Neural cell (in vitro differentiated cells): ENCODE measurements at regions not wholly inside any gene's neighbourhood (a gene's known extent, or its start where the extent isn't known, plus 50 kb on each side); places are given as distances from the start of the nearest gene placed in this dataset.

ENCODE experiments used
- H2AFZ ChIP-seq: fragments of 200-600, 300-800 bp; sonication (generic), shearing (Covaris generic); 2 replicates; pipeline ENCODE4 v1.6.0; 2014; ENCODE audit warnings: low read depth, mild to moderate bottlenecking, antibody characterized with exemption, low read length, moderate library complexity
- H3F3A ChIP-seq: fragments of 200-600 bp; shearing (Covaris generic); 2 replicates; pipeline ENCODE4 v1.6.1; 2016; ENCODE audit warnings: mild to moderate bottlenecking, moderate library complexity, mixed read lengths, antibody characterized with exemption, low read length; ENCODE audit not compliant: insufficient read depth, poor library complexity, severe bottlenecking
- H3K27ac ChIP-seq: fragments of 200-600, 300-800 bp; sonication (generic), shearing (Covaris generic); 2 replicates; pipeline ENCODE4 v1.5.1; 2014; ENCODE audit warnings: mild to moderate bottlenecking, low read length, moderate library complexity
- H3K27me3 ChIP-seq: fragments of 300-800, 200-600 bp; sonication (generic), shearing (Covaris generic); 2 replicates; pipeline ENCODE4 v1.6.0; 2014; ENCODE audit warnings: mild to moderate bottlenecking, low read depth, low read length, moderate library complexity; ENCODE audit not compliant: insufficient read depth
- H3K36me3 ChIP-seq: fragments of 300-800, 200-600 bp; sonication (generic), shearing (Covaris generic); 2 replicates; pipeline ENCODE4 v1.5.1; 2014; ENCODE audit warnings: mild to moderate bottlenecking, antibody characterized with exemption, low read length, moderate library complexity; ENCODE audit not compliant: insufficient read depth
- H3K4me2 ChIP-seq: fragments of 300-800, 200-600 bp; sonication (generic), shearing (Covaris generic); 2 replicates; pipeline ENCODE4 v1.6.0; 2014; ENCODE audit warnings: mild to moderate bottlenecking, low read length
- H3K4me3 ChIP-seq: fragments of 300-800, 200-600 bp; sonication (generic), shearing (Covaris generic); 2 replicates; pipeline ENCODE4 v1.5.1; 2014; ENCODE audit warnings: mild to moderate bottlenecking, low read length, moderate library complexity
- H3K79me2 ChIP-seq: fragments of 200-600 bp; shearing (Covaris generic); replicated peaks from 2 replicates; pipeline ENCODE4 v1.6.0; 2014; ENCODE audit warnings: mild to moderate bottlenecking, low read length, moderate library complexity; ENCODE audit not compliant: insufficient read depth
- H3K9ac ChIP-seq: fragments of 300-800, 200-600 bp; sonication (generic), shearing (Covaris generic); 2 replicates; pipeline ENCODE4 v1.6.1; 2016; ENCODE audit warnings: mild to moderate bottlenecking, low read length, mixed read lengths
- H3K9me2 ChIP-seq: fragments of 200-600 bp; shearing (Covaris generic); 2 replicates; pipeline ENCODE4 v1.6.1; 2016; ENCODE audit warnings: mild to moderate bottlenecking, low read length, mixed read lengths; ENCODE audit not compliant: insufficient read depth
- H3K9me3 ChIP-seq: fragments of 200-600, 300-800 bp; sonication (generic), shearing (Covaris generic); 2 replicates; pipeline ENCODE4 v1.6.1; 2016; ENCODE audit warnings: mild to moderate bottlenecking, mixed run types, low read length, moderate library complexity, mixed read lengths
- H4K20me1 ChIP-seq: fragments of 200-600 bp; shearing (Covaris generic); 2 replicates; pipeline ENCODE4 v1.6.1; 2016; ENCODE audit warnings: mild to moderate bottlenecking, mixed run types; ENCODE audit not compliant: insufficient read depth
- EP300 ChIP-seq: fragments of 450-650 bp; conservative IDR thresholded peaks from 2 replicates; pipeline ENCODE4 v1.6.1; 2014; ENCODE audit warnings: antibody characterized with exemption, mild to moderate bottlenecking, moderate library complexity; ENCODE audit not compliant: poor library complexity, severe bottlenecking
- EZH2 ChIP-seq: fragments of 200-600, 300-800 bp; shearing (Covaris generic), sonication (generic); IDR thresholded peaks from 2 replicates; pipeline ENCODE4 v1.6.1; 2014; ENCODE audit warnings: antibody characterized with exemption, low read length, borderline replicate concordance, mild to moderate bottlenecking; ENCODE audit not compliant: insufficient read depth, poor library complexity, severe bottlenecking
- MXI1 ChIP-seq: fragments of 450-650 bp; conservative IDR thresholded peaks from 2 replicates; pipeline ENCODE4 v1.6.1; 2014; ENCODE audit warnings: antibody characterized with exemption, mild to moderate bottlenecking; ENCODE audit not compliant: poor library complexity, severe bottlenecking
- POLR2AphosphoS5 ChIP-seq: IDR thresholded peaks from 2 replicates; pipeline ENCODE4 v1.6.1; 2012
- RAD21 ChIP-seq: fragments of 450-650 bp; conservative IDR thresholded peaks from 2 replicates; pipeline ENCODE4 v1.6.1; 2014; ENCODE audit warnings: antibody characterized with exemption, mild to moderate bottlenecking, moderate library complexity
- SMC3 ChIP-seq: fragments of 450-650 bp; conservative IDR thresholded peaks from 2 replicates; pipeline ENCODE4 v1.6.1; 2014; ENCODE audit warnings: antibody characterized with exemption, mild to moderate bottlenecking, moderate library complexity; ENCODE audit not compliant: poor library complexity
- TAF1 ChIP-seq: IDR thresholded peaks from 2 replicates; pipeline ENCODE4 v1.6.1; 2012; ENCODE audit warnings: low read depth
- TF ChIP-seq, protein P1 (sequence below): IDR thresholded peaks from 2 replicates; pipeline ENCODE4 v1.6.1; 2012; ENCODE audit warnings: borderline replicate concordance
- TF ChIP-seq, protein P2 (sequence below): fragments of 450-650 bp; IDR thresholded peaks from 2 replicates; pipeline ENCODE4 v1.5.1; 2014; ENCODE audit warnings: antibody characterized with exemption, mild to moderate bottlenecking, moderate library complexity; ENCODE audit not compliant: poor library complexity, severe bottlenecking

DNA sequence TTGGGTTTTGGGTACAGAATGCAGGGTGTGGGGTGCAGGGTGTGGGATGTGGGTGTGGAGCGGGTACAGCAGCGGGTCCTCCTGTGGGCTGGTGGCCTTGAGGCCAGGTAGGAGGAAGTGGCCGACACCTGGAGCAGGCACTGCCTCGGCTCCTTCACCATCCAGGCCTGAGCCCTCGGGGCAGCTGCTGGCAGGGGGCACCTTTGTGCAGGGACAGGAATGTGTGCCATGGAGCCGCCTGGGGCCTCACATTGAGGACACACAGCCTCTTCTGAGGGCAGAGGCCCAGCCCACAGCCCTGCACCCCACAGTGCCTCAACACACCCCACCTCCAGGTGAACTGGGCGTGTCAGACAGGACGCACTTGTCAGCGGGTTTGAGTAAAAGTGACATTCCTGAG lies 984.0 kb downstream of the BRD1 start:
- H3K9me2 ChIP-seq = no peaks in the 10 kb centered on the region
- H3K36me3 ChIP-seq = no peaks in the 10 kb centered on the region
- H3K9ac ChIP-seq = no peak overlapping the region
- no peaks in the 10 kb centered on the region for H4K20me1 ChIP-seq
- H3K27me3 ChIP-seq = no peaks in the 10 kb centered on the region
- no peaks in the 10 kb centered on the region for H3F3A ChIP-seq
- H3K9me3 ChIP-seq = no peaks in the 10 kb centered on the region
- TF ChIP-seq TAF1 (no peak), EP300 (no peak), EZH2 (no peak), POLR2AphosphoS5 (no peak), SMC3 (no peak), MXI1 (no peak), RAD21 (no peak)
- TF ChIP-seq, protein P1, sequence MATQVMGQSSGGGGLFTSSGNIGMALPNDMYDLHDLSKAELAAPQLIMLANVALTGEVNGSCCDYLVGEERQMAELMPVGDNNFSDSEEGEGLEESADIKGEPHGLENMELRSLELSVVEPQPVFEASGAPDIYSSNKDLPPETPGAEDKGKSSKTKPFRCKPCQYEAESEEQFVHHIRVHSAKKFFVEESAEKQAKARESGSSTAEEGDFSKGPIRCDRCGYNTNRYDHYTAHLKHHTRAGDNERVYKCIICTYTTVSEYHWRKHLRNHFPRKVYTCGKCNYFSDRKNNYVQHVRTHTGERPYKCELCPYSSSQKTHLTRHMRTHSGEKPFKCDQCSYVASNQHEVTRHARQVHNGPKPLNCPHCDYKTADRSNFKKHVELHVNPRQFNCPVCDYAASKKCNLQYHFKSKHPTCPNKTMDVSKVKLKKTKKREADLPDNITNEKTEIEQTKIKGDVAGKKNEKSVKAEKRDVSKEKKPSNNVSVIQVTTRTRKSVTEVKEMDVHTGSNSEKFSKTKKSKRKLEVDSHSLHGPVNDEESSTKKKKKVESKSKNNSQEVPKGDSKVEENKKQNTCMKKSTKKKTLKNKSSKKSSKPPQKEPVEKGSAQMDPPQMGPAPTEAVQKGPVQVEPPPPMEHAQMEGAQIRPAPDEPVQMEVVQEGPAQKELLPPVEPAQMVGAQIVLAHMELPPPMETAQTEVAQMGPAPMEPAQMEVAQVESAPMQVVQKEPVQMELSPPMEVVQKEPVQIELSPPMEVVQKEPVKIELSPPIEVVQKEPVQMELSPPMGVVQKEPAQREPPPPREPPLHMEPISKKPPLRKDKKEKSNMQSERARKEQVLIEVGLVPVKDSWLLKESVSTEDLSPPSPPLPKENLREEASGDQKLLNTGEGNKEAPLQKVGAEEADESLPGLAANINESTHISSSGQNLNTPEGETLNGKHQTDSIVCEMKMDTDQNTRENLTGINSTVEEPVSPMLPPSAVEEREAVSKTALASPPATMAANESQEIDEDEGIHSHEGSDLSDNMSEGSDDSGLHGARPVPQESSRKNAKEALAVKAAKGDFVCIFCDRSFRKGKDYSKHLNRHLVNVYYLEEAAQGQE = no peak
- TF ChIP-seq, protein P2, sequence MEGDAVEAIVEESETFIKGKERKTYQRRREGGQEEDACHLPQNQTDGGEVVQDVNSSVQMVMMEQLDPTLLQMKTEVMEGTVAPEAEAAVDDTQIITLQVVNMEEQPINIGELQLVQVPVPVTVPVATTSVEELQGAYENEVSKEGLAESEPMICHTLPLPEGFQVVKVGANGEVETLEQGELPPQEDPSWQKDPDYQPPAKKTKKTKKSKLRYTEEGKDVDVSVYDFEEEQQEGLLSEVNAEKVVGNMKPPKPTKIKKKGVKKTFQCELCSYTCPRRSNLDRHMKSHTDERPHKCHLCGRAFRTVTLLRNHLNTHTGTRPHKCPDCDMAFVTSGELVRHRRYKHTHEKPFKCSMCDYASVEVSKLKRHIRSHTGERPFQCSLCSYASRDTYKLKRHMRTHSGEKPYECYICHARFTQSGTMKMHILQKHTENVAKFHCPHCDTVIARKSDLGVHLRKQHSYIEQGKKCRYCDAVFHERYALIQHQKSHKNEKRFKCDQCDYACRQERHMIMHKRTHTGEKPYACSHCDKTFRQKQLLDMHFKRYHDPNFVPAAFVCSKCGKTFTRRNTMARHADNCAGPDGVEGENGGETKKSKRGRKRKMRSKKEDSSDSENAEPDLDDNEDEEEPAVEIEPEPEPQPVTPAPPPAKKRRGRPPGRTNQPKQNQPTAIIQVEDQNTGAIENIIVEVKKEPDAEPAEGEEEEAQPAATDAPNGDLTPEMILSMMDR = no peak
- H2AFZ ChIP-seq = no peak overlapping the region
- H3K79me2 ChIP-seq = no peaks in the 10 kb centered on the region
- H3K27ac ChIP-seq = no peak overlapping the region
- no peak overlapping the region for H3K4me2 ChIP-seq
- H3K4me3 ChIP-seq = no peak overlapping the region

DNA sequence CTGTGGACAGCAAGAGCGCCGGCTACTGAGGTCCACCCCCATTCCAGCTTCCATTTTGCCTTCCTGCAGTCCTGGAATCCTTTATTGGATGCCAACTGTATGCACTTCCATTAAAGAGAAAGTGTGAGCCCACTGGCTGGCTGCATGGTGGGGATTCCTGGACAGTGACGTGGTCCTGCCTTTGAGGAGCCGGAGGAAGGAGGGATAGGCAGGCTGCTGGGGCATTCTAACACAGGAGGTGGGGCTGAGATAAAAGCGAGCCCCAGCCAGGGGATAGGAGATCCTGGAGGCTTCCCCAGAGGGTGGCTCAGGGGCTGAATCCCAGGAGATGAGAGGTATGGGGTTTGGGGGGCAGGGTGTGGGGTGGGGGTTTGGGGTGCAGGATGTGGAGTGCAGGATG lies 984.7 kb downstream of the BRD1 start:
- H3K36me3 ChIP-seq = no peaks in the 10 kb centered on the region
- no peak overlapping the region for H3K9ac ChIP-seq
- no peak overlapping the region for H3K4me2 ChIP-seq
- TF ChIP-seq POLR2AphosphoS5 (no peak), SMC3 (no peak), RAD21 (no peak), EP300 (no peak), MXI1 (no peak), EZH2 (no peak), TAF1 (no peak)
- TF ChIP-seq, protein P1 = no peak
- TF ChIP-seq, protein P2 = no peak
- H3K4me3 ChIP-seq = no peak overlapping the region
- H3F3A ChIP-seq = no peaks in the 10 kb centered on the region
- H2AFZ ChIP-seq = no peak overlapping the region
- H3K27me3 ChIP-seq = no peaks in the 10 kb centered on the region
- no peaks in the 10 kb centered on the region for H3K79me2 ChIP-seq
- no peaks in the 10 kb centered on the region for H3K9me2 ChIP-seq
- H3K27ac ChIP-seq = no peak overlapping the region
- no peaks in the 10 kb centered on the region for H4K20me1 ChIP-seq
- no peaks in the 10 kb centered on the region for H3K9me3 ChIP-seq
